Activated T-helper 1 cell treated with anti-CD3 and anti-CD28 coated beads, Interleukin-12 subunit alpha, Interleukin-12 subunit beta, Interleukin-2, Interleukin-4 antibody, amounts not matched to agents 30 ng/mL and 10 ng/mL and 1 ng/mL, durations not matched to agents 14 hours and 24 hours and 36 hours (primary cell): ENCODE measurements at regions not wholly inside any gene's neighbourhood (a gene's known extent, or its start where the extent isn't known, plus 50 kb on each side); places are given as distances from the start of the nearest gene placed in this dataset.

Experiments used
- DNase-seq: peaks from one replicate; pipeline ENCODE4 v3.0.0; 2021; ENCODE audit warnings: low spot score
- H3K27ac Mint-ChIP-seq: one replicate; pipeline ENCODE4 v1.8.0; 2021; ENCODE audit warnings: mild to moderate bottlenecking, mixed read lengths
- H3K27me3 Mint-ChIP-seq: one replicate; pipeline ENCODE4 v1.8.0; 2022; ENCODE audit warnings: mild to moderate bottlenecking, moderate library complexity, mixed read lengths; ENCODE audit not compliant: insufficient read depth
- H3K36me3 Mint-ChIP-seq: one replicate; pipeline ENCODE4 v1.8.0; 2021; ENCODE audit warnings: low read depth, mixed read lengths
- H3K4me1 Mint-ChIP-seq: one replicate; pipeline ENCODE4 v1.8.0; 2021; ENCODE audit warnings: low read depth, mixed read lengths
- H3K4me3 Mint-ChIP-seq: one replicate; pipeline ENCODE4 v1.8.0; 2021; ENCODE audit warnings: mild to moderate bottlenecking, moderate library complexity, mixed read lengths
- H3K9me3 Mint-ChIP-seq: one replicate; pipeline ENCODE4 v1.8.0; 2021; ENCODE audit warnings: mixed read lengths
- intact Hi-C: fragments of 100-400 bp; cut with micrococcal nuclease; formaldehyde crosslinking; loops from one replicate; pipeline ENCODE4 v1.15.1; 2024

DNA sequence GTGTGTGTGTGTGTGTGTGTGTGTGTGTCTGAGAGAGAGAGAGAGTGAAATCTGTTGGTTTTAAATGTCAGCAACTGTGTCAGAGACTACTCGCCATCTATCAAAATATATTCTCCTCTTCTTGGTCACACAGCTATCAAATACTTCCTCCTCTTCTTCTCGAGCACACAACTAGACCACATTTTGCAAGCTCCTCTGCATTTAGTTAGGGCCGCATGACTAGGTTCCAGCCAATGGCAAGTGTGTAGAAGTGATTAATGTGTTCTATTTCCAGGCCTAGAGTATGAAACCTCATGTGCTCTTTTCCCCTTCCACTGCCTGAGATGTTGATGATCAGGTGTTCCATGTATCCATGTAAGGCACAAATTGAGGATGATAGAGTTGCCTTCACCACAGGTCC is 278.5 kb upstream of the MARCKS start:
- H3K27ac Mint-ChIP-seq: no peak overlapping the region
- H3K27me3 Mint-ChIP-seq: no peaks in the 10 kb centered on the region
- H3K4me1 Mint-ChIP-seq: no peaks in the 10 kb centered on the region
- no peak overlapping the region for H3K4me3 Mint-ChIP-seq
- DNase-seq: no peak
- intact Hi-C loops: no loop called here
- no peaks in the 10 kb centered on the region for H3K9me3 Mint-ChIP-seq
- no peaks in the 10 kb centered on the region for H3K36me3 Mint-ChIP-seq

GRCh38 chr6:113584767-113585166 is 272.4 kb upstream of the MARCKS start:
- DNase-seq: no peak
- intact Hi-C loops: no loop called here
- Mint-ChIP-seq H3K4me3 (no peak overlapping the region), H3K27ac (no peak overlapping the region), H3K27me3 (peaks cover 1% of the 10 kb centered on the region), H3K4me1 (no peaks in the 10 kb centered on the region), H3K36me3 (no peaks in the 10 kb centered on the region), H3K9me3 (no peaks in the 10 kb centered on the region)

DNA sequence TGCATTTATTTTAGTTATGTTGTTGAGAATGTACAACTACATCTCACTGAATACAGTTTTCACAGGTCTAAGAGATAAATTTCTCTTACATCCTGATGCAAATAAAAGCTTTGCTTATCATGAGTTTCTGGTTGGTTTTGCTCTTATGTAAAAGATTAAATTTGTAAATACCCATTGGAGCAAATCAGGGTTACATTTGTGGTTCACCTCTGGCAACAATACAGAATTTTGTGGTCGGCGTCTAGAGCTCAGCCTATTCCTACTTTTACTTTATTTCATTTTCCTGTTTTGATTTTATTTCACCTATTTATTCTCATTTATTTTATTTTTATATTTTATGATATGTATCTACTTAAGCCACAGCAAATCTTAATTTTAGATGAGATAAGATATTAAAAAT is 271.9 kb upstream of the MARCKS start:
- Mint-ChIP-seq H3K36me3 (no peaks in the 10 kb centered on the region), H3K4me1 (no peaks in the 10 kb centered on the region), H3K27me3 (peaks cover 1% of the 10 kb centered on the region), H3K4me3 (no peak overlapping the region), H3K9me3 (no peaks in the 10 kb centered on the region), H3K27ac (no peak overlapping the region)
- intact Hi-C loops: no loop called here
- no peak for DNase-seq

DNA sequence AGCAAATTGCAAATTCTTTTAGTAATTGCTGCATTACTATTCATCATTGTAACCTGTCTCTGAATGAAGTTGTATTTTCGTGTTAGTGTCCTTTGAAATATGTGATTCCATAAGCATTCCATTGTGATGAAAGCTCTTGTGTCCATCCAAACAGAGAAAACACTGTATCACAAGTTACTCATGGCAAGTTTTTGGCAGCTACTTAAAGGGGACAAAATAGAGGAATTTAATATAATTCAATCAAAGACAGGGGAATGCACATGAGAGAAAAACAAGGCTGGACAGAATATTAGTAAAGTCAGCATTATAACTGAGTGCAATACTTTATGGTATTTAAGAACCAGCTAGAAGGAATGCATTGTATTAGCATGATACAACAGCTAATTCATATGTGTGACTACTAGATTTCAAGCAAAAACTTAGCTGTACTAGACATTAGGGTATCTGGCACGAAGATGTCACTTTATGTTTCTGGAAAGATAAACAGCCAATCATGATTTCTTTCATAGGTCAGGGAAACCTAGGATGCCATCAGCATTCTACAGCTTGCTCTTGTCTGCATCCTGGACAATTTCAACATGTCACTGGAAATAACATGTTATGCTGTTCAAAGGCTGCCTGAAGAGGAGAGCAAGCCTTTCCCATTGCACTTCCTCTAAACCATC is 270.6 kb upstream of the MARCKS start:
- no peak overlapping the region for H3K4me3 Mint-ChIP-seq
- H3K36me3 Mint-ChIP-seq: no peaks in the 10 kb centered on the region
- intact Hi-C loops: no loop called here

GRCh38 chr6:113587078-113587699 is 270.0 kb upstream of the MARCKS start:
- intact Hi-C loops: no loop called here
- no peaks in the 10 kb centered on the region for H3K9me3 Mint-ChIP-seq
- DNase-seq: no peak
- no peaks in the 10 kb centered on the region for H3K4me1 Mint-ChIP-seq
- no peaks in the 10 kb centered on the region for H3K36me3 Mint-ChIP-seq
- H3K4me3 Mint-ChIP-seq: no peak overlapping the region
- H3K27ac Mint-ChIP-seq: no peak overlapping the region
- peaks cover 1% of the 10 kb centered on the region for H3K27me3 Mint-ChIP-seq

More for the DNA sequence above, 270.6 kb upstream of the MARCKS start:
- Mint-ChIP-seq H3K4me1 (no peaks in the 10 kb centered on the region), H3K27me3 (peaks cover 1% of the 10 kb centered on the region), H3K27ac (no peak overlapping the region), H3K9me3 (no peaks in the 10 kb centered on the region)
- DNase-seq: no peak

GRCh38 chr6:113588646-113589045 is 268.5 kb upstream of the MARCKS start:
- intact Hi-C loops: no loop called here
- no peak for DNase-seq
- H3K27ac Mint-ChIP-seq: no peak overlapping the region
- no peak overlapping the region for H3K4me3 Mint-ChIP-seq
- no peaks in the 10 kb centered on the region for H3K36me3 Mint-ChIP-seq
- no peaks in the 10 kb centered on the region for H3K9me3 Mint-ChIP-seq
- peaks cover 1% of the 10 kb centered on the region for H3K27me3 Mint-ChIP-seq
- no peaks in the 10 kb centered on the region for H3K4me1 Mint-ChIP-seq

- H3K27ac Mint-ChIP-seq: no peak overlapping the region
- H3K36me3 Mint-ChIP-seq: no peaks in the 10 kb centered on the region
- H3K27me3 Mint-ChIP-seq: no peaks in the 10 kb centered on the region
- no peaks in the 10 kb centered on the region for H3K4me1 Mint-ChIP-seq
- intact Hi-C loops: no loop called here
- no peak overlapping the region for H3K4me3 Mint-ChIP-seq
- DNase-seq: no peak
- no peaks in the 10 kb centered on the region for H3K9me3 Mint-ChIP-seq
Measured at GRCh38 chr6:113591896-113592827, 265.0 kb upstream of the MARCKS start.

GRCh38 chr6:113594726-113595125 is 262.4 kb upstream of the MARCKS start:
- no peaks in the 10 kb centered on the region for H3K36me3 Mint-ChIP-seq
- H3K27me3 Mint-ChIP-seq: no peaks in the 10 kb centered on the region
- no peak overlapping the region for H3K27ac Mint-ChIP-seq
- no peaks in the 10 kb centered on the region for H3K4me1 Mint-ChIP-seq
- H3K9me3 Mint-ChIP-seq: no peaks in the 10 kb centered on the region
- DNase-seq: no peak
- H3K4me3 Mint-ChIP-seq: no peak overlapping the region
- intact Hi-C loops: no loop called here

- intact Hi-C loops: no loop called here
- no peak for DNase-seq
- Mint-ChIP-seq H3K4me1 (no peaks in the 10 kb centered on the region), H3K9me3 (no peaks in the 10 kb centered on the region), H3K4me3 (no peak overlapping the region), H3K36me3 (no peaks in the 10 kb centered on the region), H3K27me3 (no peaks in the 10 kb centered on the region), H3K27ac (no peak overlapping the region)
Measured at GRCh38 chr6:113595911-113596376, 261.2 kb upstream of the MARCKS start.

GRCh38 chr6:113596387-113597230 is 260.5 kb upstream of the MARCKS start:
- DNase-seq: no peak
- Mint-ChIP-seq H3K4me1 (no peaks in the 10 kb centered on the region), H3K36me3 (no peaks in the 10 kb centered on the region), H3K27ac (no peak overlapping the region), H3K9me3 (no peaks in the 10 kb centered on the region), H3K27me3 (no peaks in the 10 kb centered on the region), H3K4me3 (no peak overlapping the region)
- intact Hi-C loops: no loop called here

DNA sequence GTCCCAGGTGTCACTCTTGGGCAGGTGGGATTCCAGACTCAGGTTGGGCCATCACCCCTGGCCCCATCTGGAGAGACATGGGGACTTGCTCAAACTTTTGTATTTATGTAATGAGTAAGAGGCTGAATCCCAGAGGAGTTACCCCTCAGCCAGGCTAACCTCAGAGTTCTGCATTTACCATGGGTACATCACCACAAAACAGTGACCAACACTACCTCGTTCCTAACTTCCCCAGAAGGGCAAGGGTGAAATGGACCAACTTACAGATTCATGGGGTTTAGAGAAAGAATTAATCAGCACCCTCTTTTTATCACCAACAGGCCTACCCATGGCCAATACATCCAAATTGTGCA is 259.9 kb upstream of the MARCKS start:
- intact Hi-C loops: no loop called here
- Mint-ChIP-seq H3K27me3 (no peaks in the 10 kb centered on the region), H3K36me3 (no peaks in the 10 kb centered on the region), H3K27ac (no peak overlapping the region), H3K4me1 (no peaks in the 10 kb centered on the region), H3K9me3 (no peaks in the 10 kb centered on the region), H3K4me3 (no peak overlapping the region)
- no peak for DNase-seq

DNA sequence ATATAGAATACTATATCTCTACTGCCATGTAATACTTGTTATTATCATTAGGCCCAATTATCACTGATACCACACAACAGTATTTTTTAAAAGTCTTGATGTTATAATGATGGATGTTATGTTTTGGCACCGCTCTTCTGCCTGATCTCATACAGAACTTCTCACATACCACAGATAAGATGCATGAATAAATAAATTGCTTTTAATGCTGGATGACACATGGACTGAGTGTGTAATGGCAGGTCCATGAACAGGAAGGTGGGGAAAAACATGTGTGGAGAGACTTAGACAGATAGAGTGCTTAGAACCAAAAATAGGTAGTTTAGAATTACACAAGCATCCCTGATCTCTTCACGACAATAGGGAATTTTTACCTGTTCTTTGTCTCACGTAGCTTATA is 258.4 kb upstream of the MARCKS start:
- H3K36me3 Mint-ChIP-seq: no peaks in the 10 kb centered on the region
- H3K27ac Mint-ChIP-seq: no peak overlapping the region
- DNase-seq: no peak
- no peak overlapping the region for H3K4me3 Mint-ChIP-seq
- no peaks in the 10 kb centered on the region for H3K9me3 Mint-ChIP-seq
- intact Hi-C loops: no loop called here
- no peaks in the 10 kb centered on the region for H3K4me1 Mint-ChIP-seq
- no peaks in the 10 kb centered on the region for H3K27me3 Mint-ChIP-seq
